ENCODE measurements at regions not wholly inside any gene's neighbourhood (a gene's known extent, or its start where the extent isn't known, plus 50 kb on each side); places are given as distances from the start of the nearest gene placed in this dataset.

- TF ChIP-seq POLR2AphosphoS5 (IDR thresholded peaks at IDR 0.05; ENCODE audit: insufficient read depth, low read depth, low read length) (no peak), CTCF (IDR thresholded peaks at IDR 0.05; ENCODE audit: extremely low read depth in 1 of 2, insufficient read depth in 1 of 2, low read depth in 1 of 2, low read length in 2 of 2) (no peak), MAX (IDR thresholded peaks at IDR 0.05; ENCODE audit: insufficient read depth, insufficient read length) (no peak), POLR2A (IDR thresholded peaks at IDR 0.05; ENCODE audit: low read depth, low read length) (no peak), EZH2 (IDR thresholded peaks at IDR 0.05; ENCODE audit: borderline replicate concordance, low read depth, low read length, severe bottlenecking) (no peak), JUN (IDR thresholded peaks at IDR 0.05; ENCODE audit: borderline replicate concordance, insufficient read depth, insufficient read length, low read depth) (no peak)
Measured at GRCh38 chr2:129381789-129382188, 597.7 kb upstream of the RAB6C start.
